Pancreas (tissue), 10 donors: ENCODE measurements at regions not wholly inside any gene's neighbourhood (a gene's known extent, or its start where the extent isn't known, plus 50 kb on each side); places are given as distances from the start of the nearest gene placed in this dataset.

ENCODE experiments used
- ATAC-seq, 4 donors: fragments of 200-7000 bp; cut with Tn5 transposase; one replicate each; pipeline versions ENCODE4 v1.8.0 to v1.9.1; 2020; ENCODE audit warnings: mild to moderate bottlenecking in 4 of 4, moderate library complexity in 4 of 4
- DNase-seq, 6 donors: peaks; one replicate each; pipeline ENCODE4 v3.0.0-alpha.2; 2020
- FAIRE-seq: peaks from 2 replicates; lab custom pipeline; 2012; peaks lifted over from hg19 to GRCh38; lab: Jason Lieb, UNC
- H3K27ac ChIP-seq, 4 donors: fragments of 200-600 bp; sonication (generic); 1 replicate in 3 of 4; 2 replicates in 1 of 4; pipeline versions ENCODE4 v1.5.0 to v1.8.0; 2020
- H3K27me3 ChIP-seq, 4 donors: fragments of 200-600 bp; one replicate each; pipeline ENCODE4 v1.8.0; 2021
- H3K36me3 ChIP-seq, 3 donors: fragments of 200-600 bp; sonication (generic) in 1 of 3; one replicate each; pipeline versions ENCODE4 v1.5.0 to v1.8.0; 2020 to 2021
- H3K4me1 ChIP-seq, 3 donors: fragments of 200-600 bp; one replicate each; pipeline ENCODE4 v1.8.0; 2021
- H3K4me3 ChIP-seq, 4 donors: fragments of 200-600 bp; sonication (generic) in 2 of 4; one replicate each; pipeline versions ENCODE4 v1.5.0 to v1.8.0; 2020 to 2021
- H3K9me3 ChIP-seq, 4 donors: fragments of 200-600 bp; one replicate each; pipeline ENCODE4 v1.8.0; 2021
- CTCF ChIP-seq, 4 donors: fragments of 200-600 bp; sonication (generic) in 3 of 4; IDR thresholded peaks; one replicate each; pipeline versions ENCODE4 v1.5.0 to v1.8.0; 2021; ENCODE audit warnings: antibody characterized with exemption in 4 of 4
- WGBS, 2 donors: extraction: QIAGEN DNeasy Blood & Tissue Kit; methylation state at CpG; one replicate each; pipeline ENCODE4 v1.1.7; 2013; 5-methylcytosine and 5-hydroxymethylcytosine counted together
- intact Hi-C, 3 donors: fragments of 100-400 bp; cut with DNase I; formaldehyde crosslinking; loops; one replicate each; pipeline versions ENCODE4 v1.11.1 to v1.14.2; 2022
- donor health status: healthy with polysubstance abuse.
- donor health status: DM: no; HTN: no; CAD: no; lungs with moderate emphysema.
- donor health status: DM: no; HTN: no; CAD: no.
- donor health status: control.
- donor health status: control.
- donor health status: Bipolar disorder and iron deficiency.
- donor health status: DM: yes; HTN: yes; CAD: no.
- donor health status: DM: no; HTN: no; CAD: no.
- donor health status: DM: no; HTN: no; CAD: no.
- donor health status: DM: yes; HTN: yes; CAD: no.

GRCh38 chr6:55088902-55089301 lies 85.4 kb upstream of the HCRTR2 start:
- intact Hi-C loops = no loop called here
- ATAC-seq = no peak
- peaks cover 0 to 5% (median 0%) of the 10 kb centered on the region in 4 donors for H3K9me3 ChIP-seq
- no peak overlapping the region for H3K27ac ChIP-seq
- no peak for DNase-seq
- no peak for TF ChIP-seq CTCF (IDR thresholded peaks at IDR 0.05)
- FAIRE-seq = no peak
- no peaks in the 10 kb centered on the region for H3K27me3 ChIP-seq
- no peaks in the 10 kb centered on the region for H3K4me1 ChIP-seq
- no peaks in the 10 kb centered on the region for H3K36me3 ChIP-seq
- H3K4me3 ChIP-seq = no peak overlapping the region

- TF ChIP-seq CTCF (IDR thresholded peaks at IDR 0.05) = no peak
- H3K4me1 ChIP-seq = no peaks in the 10 kb centered on the region
- H3K27me3 ChIP-seq = no peaks in the 10 kb centered on the region
- no peak for FAIRE-seq
- no peak overlapping the region for H3K27ac ChIP-seq
- ATAC-seq = no peak
- no peak for DNase-seq
- H3K36me3 ChIP-seq = no peaks in the 10 kb centered on the region
- H3K4me3 ChIP-seq = no peak overlapping the region
- 84 to 93% methylated on average over 2 of the region's 2 CpGs for WGBS, 2 donors
- intact Hi-C loops = no loop called here
- H3K9me3 ChIP-seq = peaks cover 0 to 5% (median 0%) of the 10 kb centered on the region in 4 donors
These were observed 85.0 kb upstream of the HCRTR2 start for GRCh38 chr6:55089325-55089724.

GRCh38 chr6:55100686-55101085 lies 73.6 kb upstream of the HCRTR2 start:
- ATAC-seq (no peak), DNase-seq (no peak), FAIRE-seq (no peak)
- Histone ChIP-seq H3K4me3 (no peak overlapping the region), H3K27me3 (no peaks in the 10 kb centered on the region), H3K27ac (no peak overlapping the region), H3K4me1 (no peaks in the 10 kb centered on the region), H3K36me3 (no peaks in the 10 kb centered on the region), H3K9me3 (no peaks in the 10 kb centered on the region)
- no peak for TF ChIP-seq CTCF (IDR thresholded peaks at IDR 0.05)
- 21 to 36% methylated on average over 3 of the region's 3 CpGs for WGBS, 2 donors
- intact Hi-C loops = no loop called here

- Histone ChIP-seq H3K9me3 (no peaks in the 10 kb centered on the region), H3K36me3 (no peaks in the 10 kb centered on the region), H3K27me3 (no peaks in the 10 kb centered on the region), H3K4me3 (no peak overlapping the region), H3K27ac (no peak overlapping the region), H3K4me1 (no peaks in the 10 kb centered on the region)
- intact Hi-C loops = no loop called here
- ATAC-seq (no peak), FAIRE-seq (no peak), DNase-seq (no peak)
- no peak for TF ChIP-seq CTCF (IDR thresholded peaks at IDR 0.05)
- WGBS, 2 donors = 85 to 94% methylated on average over 2 of the region's 2 CpGs
These were observed 73.2 kb upstream of the HCRTR2 start for GRCh38 chr6:55101157-55101556.

GRCh38 chr6:55108134-55109130 lies 65.9 kb upstream of the HCRTR2 start:
- Histone ChIP-seq H3K9me3 (no peaks in the 10 kb centered on the region), H3K4me3 (no peak overlapping the region), H3K36me3 (no peaks in the 10 kb centered on the region), H3K4me1 (no peaks in the 10 kb centered on the region), H3K27ac (no peak overlapping the region), H3K27me3 (no peaks in the 10 kb centered on the region)
- 48 to 53% methylated on average over 6 of the region's 6 CpGs for WGBS, 2 donors
- ATAC-seq (no peak), FAIRE-seq (no peak), DNase-seq (no peak)
- no peak for TF ChIP-seq CTCF (IDR thresholded peaks at IDR 0.05)
- intact Hi-C loops = no loop called here
